ENCODE measurements at regions not wholly inside any gene's neighbourhood (a gene's known extent, or its start where the extent isn't known, plus 50 kb on each side); places are given as distances from the start of the nearest gene placed in this dataset.

DNA sequence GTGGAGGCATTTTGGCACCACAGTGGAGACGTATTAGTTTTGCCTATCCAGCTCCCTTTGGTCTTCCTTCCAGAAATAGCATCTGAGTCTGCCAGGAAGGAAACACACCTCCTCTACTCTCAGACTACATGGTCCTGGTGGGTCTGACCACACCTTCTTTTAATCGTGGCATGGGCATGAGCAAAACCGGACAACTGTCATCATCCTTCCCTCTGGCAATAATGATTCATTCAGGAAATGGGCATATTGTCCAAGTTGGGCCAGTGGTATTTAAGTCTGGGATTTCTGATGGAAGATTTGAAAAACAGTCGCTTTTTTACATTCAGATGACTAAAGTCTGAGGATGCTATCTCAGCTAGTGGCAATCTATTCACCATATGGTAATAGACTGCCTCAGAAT is 601.0 kb upstream of the ADAMTS9 start:
- Histone ChIP-seq H3K27me3 (ENCODE audit: insufficient read depth) (no peaks in the 10 kb centered on the region), H3K9me2 (ENCODE audit: insufficient read depth) (no peaks in the 10 kb centered on the region), H3K36me3 (ENCODE audit: insufficient read depth) (no peaks in the 10 kb centered on the region), H2AFZ (no peak overlapping the region), H3K4me2 (no peak overlapping the region), H3K4me3 (no peak overlapping the region), H3F3A (replicated peaks; ENCODE audit: low read depth) (no peaks in the 10 kb centered on the region), H3K79me2 (replicated peaks; ENCODE audit: insufficient read depth) (no peaks in the 10 kb centered on the region), H3K27ac (ENCODE audit: low read depth) (no peak overlapping the region), H3K4me1 (ENCODE audit: insufficient read depth) (no peaks in the 10 kb centered on the region; the same call in 1 of the 2 replicates), H4K20me1 (replicated peaks; ENCODE audit: insufficient read depth) (no peaks in the 10 kb centered on the region)
- Mint-ChIP-seq H3K36me3 (ENCODE audit: low read depth) (no peaks in the 10 kb centered on the region), H3K27me3 (ENCODE audit: insufficient read depth, low read depth, poor library complexity) (peaks cover 2% of the 10 kb centered on the region), H3K9me3 (no peaks in the 10 kb centered on the region), H3K4me3 (no peak overlapping the region), H3K27ac (no peak overlapping the region), H3K4me1 (peaks cover 17% of the 10 kb centered on the region; the same call in 2 of the 3 replicates)
- ATAC-seq (no peak), DNase-seq (ENCODE audit: low spot score) (no peak)
- TF ChIP-seq JUNB (IDR thresholded peaks at IDR 0.05; ENCODE audit: unreplicated experiment) (no peak), EZH2phosphoT487 (IDR thresholded peaks at IDR 0.05; ENCODE audit: unreplicated experiment) (no peak), EZH2 (IDR thresholded peaks at IDR 0.05; ENCODE audit: low read depth, unreplicated experiment) (no peak), ZNF331 (CRISPR knock-in tag; IDR thresholded peaks at IDR 0.05; ENCODE audit: low read depth) (no peak), POLR2AphosphoS5 (IDR thresholded peaks at IDR 0.05; ENCODE audit: low read depth) (no peak), CREB1 (CRISPR knock-in tag; IDR thresholded peaks at IDR 0.05; ENCODE audit: low read depth) (no peak), ZNF114 (CRISPR knock-in tag; IDR thresholded peaks at IDR 0.05) (no peak)
- TF ChIP-seq, protein P1, sequence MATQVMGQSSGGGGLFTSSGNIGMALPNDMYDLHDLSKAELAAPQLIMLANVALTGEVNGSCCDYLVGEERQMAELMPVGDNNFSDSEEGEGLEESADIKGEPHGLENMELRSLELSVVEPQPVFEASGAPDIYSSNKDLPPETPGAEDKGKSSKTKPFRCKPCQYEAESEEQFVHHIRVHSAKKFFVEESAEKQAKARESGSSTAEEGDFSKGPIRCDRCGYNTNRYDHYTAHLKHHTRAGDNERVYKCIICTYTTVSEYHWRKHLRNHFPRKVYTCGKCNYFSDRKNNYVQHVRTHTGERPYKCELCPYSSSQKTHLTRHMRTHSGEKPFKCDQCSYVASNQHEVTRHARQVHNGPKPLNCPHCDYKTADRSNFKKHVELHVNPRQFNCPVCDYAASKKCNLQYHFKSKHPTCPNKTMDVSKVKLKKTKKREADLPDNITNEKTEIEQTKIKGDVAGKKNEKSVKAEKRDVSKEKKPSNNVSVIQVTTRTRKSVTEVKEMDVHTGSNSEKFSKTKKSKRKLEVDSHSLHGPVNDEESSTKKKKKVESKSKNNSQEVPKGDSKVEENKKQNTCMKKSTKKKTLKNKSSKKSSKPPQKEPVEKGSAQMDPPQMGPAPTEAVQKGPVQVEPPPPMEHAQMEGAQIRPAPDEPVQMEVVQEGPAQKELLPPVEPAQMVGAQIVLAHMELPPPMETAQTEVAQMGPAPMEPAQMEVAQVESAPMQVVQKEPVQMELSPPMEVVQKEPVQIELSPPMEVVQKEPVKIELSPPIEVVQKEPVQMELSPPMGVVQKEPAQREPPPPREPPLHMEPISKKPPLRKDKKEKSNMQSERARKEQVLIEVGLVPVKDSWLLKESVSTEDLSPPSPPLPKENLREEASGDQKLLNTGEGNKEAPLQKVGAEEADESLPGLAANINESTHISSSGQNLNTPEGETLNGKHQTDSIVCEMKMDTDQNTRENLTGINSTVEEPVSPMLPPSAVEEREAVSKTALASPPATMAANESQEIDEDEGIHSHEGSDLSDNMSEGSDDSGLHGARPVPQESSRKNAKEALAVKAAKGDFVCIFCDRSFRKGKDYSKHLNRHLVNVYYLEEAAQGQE (IDR thresholded peaks at IDR 0.05; ENCODE audit: unreplicated experiment), result no peak
- TF ChIP-seq, protein P2, sequence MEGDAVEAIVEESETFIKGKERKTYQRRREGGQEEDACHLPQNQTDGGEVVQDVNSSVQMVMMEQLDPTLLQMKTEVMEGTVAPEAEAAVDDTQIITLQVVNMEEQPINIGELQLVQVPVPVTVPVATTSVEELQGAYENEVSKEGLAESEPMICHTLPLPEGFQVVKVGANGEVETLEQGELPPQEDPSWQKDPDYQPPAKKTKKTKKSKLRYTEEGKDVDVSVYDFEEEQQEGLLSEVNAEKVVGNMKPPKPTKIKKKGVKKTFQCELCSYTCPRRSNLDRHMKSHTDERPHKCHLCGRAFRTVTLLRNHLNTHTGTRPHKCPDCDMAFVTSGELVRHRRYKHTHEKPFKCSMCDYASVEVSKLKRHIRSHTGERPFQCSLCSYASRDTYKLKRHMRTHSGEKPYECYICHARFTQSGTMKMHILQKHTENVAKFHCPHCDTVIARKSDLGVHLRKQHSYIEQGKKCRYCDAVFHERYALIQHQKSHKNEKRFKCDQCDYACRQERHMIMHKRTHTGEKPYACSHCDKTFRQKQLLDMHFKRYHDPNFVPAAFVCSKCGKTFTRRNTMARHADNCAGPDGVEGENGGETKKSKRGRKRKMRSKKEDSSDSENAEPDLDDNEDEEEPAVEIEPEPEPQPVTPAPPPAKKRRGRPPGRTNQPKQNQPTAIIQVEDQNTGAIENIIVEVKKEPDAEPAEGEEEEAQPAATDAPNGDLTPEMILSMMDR (conservative IDR thresholded peaks at IDR 0.05; ENCODE audit: low read depth in 2 of 2), result no peak
- TF ChIP-seq, protein P3, sequence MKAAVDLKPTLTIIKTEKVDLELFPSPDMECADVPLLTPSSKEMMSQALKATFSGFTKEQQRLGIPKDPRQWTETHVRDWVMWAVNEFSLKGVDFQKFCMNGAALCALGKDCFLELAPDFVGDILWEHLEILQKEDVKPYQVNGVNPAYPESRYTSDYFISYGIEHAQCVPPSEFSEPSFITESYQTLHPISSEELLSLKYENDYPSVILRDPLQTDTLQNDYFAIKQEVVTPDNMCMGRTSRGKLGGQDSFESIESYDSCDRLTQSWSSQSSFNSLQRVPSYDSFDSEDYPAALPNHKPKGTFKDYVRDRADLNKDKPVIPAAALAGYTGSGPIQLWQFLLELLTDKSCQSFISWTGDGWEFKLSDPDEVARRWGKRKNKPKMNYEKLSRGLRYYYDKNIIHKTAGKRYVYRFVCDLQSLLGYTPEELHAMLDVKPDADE (IDR thresholded peaks at IDR 0.05), result no peak
